ENCODE measurements at regions not wholly inside any gene's neighbourhood (a gene's known extent, or its start where the extent isn't known, plus 50 kb on each side); places are given as distances from the start of the nearest gene placed in this dataset.

GRCh38 chr6:9924971-9925370 is 489.9 kb downstream of the TFAP2A start:
- no peaks in the 10 kb centered on the region for H3K27me3 Mint-ChIP-seq
- H3K9me3 Mint-ChIP-seq (ENCODE audit: low read depth), result no peaks in the 10 kb centered on the region
- H3K27ac Mint-ChIP-seq, result no peak overlapping the region
- H3K4me1 Mint-ChIP-seq (ENCODE audit: low read depth), result no peaks in the 10 kb centered on the region
- no peak overlapping the region for H3K4me3 Mint-ChIP-seq
- no peaks in the 10 kb centered on the region for H3K36me3 Mint-ChIP-seq

GRCh38 chr6:9921366-9921765 is 493.5 kb downstream of the TFAP2A start:
- H3K4me3 Mint-ChIP-seq, result no peak overlapping the region
- no peaks in the 10 kb centered on the region for H3K27me3 Mint-ChIP-seq
- H3K27ac Mint-ChIP-seq, result no peak overlapping the region
- H3K4me1 Mint-ChIP-seq (ENCODE audit: low read depth), result no peaks in the 10 kb centered on the region
- H3K9me3 Mint-ChIP-seq (ENCODE audit: low read depth), result no peaks in the 10 kb centered on the region
- H3K36me3 Mint-ChIP-seq, result no peaks in the 10 kb centered on the region

GRCh38 chr6:9914951-9915350 is 499.9 kb downstream of the TFAP2A start:
- H3K27me3 Mint-ChIP-seq, result no peaks in the 10 kb centered on the region
- no peak overlapping the region for H3K27ac Mint-ChIP-seq
- no peaks in the 10 kb centered on the region for H3K36me3 Mint-ChIP-seq
- no peak overlapping the region for H3K4me3 Mint-ChIP-seq
- H3K9me3 Mint-ChIP-seq (ENCODE audit: low read depth), result peaks cover 5% of the 10 kb centered on the region
- H3K4me1 Mint-ChIP-seq (ENCODE audit: low read depth), result no peaks in the 10 kb centered on the region

DNA sequence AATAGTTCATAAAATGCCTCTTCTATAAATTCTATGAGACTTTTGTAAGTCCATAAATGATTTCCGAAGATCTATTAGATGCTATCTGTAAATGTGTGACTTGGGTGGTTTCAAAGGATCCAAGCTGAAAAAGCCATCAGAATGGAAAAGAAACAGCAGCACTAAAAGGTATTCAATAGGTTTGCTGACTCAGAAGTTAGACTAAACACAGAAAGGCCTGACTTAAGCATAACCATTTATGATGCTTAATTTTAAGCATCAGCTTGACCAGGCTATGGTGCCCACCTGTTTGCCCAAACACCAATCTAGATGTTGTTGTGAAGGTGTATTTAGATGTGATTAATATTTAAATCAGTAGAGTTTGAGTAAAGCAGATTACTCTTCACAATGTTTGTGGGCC is 513.5 kb downstream of the TFAP2A start:
- H3K27ac Mint-ChIP-seq, result no peak overlapping the region
- no peaks in the 10 kb centered on the region for H3K36me3 Mint-ChIP-seq
- H3K27me3 Mint-ChIP-seq, result no peaks in the 10 kb centered on the region
- H3K9me3 Mint-ChIP-seq (ENCODE audit: low read depth), result peaks cover 3% of the 10 kb centered on the region
- H3K4me3 Mint-ChIP-seq, result no peak overlapping the region
- no peaks in the 10 kb centered on the region for H3K4me1 Mint-ChIP-seq (ENCODE audit: low read depth)

GRCh38 chr6:9896806-9897205 is 518.1 kb downstream of the TFAP2A start:
- Mint-ChIP-seq H3K36me3 (no peaks in the 10 kb centered on the region), H3K27me3 (no peaks in the 10 kb centered on the region), H3K4me1 (ENCODE audit: low read depth) (no peaks in the 10 kb centered on the region), H3K27ac (no peak overlapping the region), H3K9me3 (ENCODE audit: low read depth) (peaks cover 3% of the 10 kb centered on the region), H3K4me3 (no peak overlapping the region)

DNA sequence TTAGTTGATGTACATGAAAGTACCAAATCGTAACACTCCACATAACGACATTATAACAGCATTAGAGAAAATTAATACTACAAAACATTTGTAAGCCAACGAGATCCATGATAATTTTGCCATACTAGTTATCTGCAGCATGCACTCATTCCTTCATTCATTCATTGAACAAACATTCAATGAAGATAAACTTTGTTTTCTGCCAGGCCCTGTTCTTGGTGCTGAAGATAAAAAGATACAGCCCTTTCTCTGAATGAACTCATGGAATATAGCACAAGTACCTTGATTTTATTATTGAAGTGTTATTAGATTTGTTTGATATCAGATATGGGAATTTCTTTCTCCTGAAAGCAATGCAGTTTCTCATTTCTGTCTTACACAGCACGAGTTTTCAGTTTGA is 524.0 kb downstream of the TFAP2A start:
- no peaks in the 10 kb centered on the region for H3K4me1 Mint-ChIP-seq (ENCODE audit: low read depth)
- no peak overlapping the region for H3K4me3 Mint-ChIP-seq
- H3K9me3 Mint-ChIP-seq (ENCODE audit: low read depth), result peaks cover 4% of the 10 kb centered on the region
- no peaks in the 10 kb centered on the region for H3K27me3 Mint-ChIP-seq
- no peaks in the 10 kb centered on the region for H3K36me3 Mint-ChIP-seq
- no peak overlapping the region for H3K27ac Mint-ChIP-seq

DNA sequence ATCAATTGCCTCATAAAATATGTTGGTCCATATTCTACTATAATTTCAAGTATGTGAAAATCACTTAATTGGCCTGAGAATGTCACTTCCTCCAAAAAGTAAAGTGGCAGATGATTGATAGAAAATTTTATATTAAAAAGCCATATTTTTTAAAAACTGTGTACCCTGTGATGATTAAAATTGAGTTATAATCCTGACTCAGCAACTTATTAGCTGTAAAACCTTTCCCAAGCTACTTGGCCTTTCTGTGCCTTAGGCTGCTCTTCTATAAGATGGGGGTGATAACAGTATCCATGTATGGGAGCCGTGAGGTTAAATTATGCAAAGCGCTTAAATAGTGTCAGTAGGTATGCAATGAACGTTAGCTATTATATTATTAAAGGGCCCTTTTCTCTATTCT is 524.4 kb downstream of the TFAP2A start:
- Mint-ChIP-seq H3K9me3 (ENCODE audit: low read depth) (peaks cover 4% of the 10 kb centered on the region), H3K36me3 (no peaks in the 10 kb centered on the region), H3K4me3 (no peak overlapping the region), H3K4me1 (ENCODE audit: low read depth) (no peaks in the 10 kb centered on the region), H3K27ac (no peak overlapping the region), H3K27me3 (no peaks in the 10 kb centered on the region)

DNA sequence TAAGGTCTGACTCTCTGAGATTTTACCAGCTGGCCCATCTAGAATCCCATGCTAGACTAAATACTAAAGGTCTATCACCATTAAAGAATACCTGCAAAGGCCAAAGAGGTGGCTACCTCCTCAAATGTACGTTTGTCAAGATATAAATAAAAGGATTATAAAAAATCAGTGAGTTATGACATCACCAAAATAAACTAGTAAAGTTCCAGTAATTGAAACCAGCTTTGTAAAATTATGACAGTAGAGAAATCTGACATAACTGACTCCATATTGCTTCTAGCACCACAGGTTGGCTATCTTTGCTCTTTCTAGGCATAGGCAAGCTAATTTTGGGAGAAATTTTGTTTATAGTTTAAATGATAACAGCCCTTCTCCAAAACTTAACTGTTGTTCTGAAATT is 536.3 kb downstream of the TFAP2A start:
- H3K27ac Mint-ChIP-seq, result no peak overlapping the region
- no peaks in the 10 kb centered on the region for H3K4me1 Mint-ChIP-seq (ENCODE audit: low read depth)
- no peaks in the 10 kb centered on the region for H3K27me3 Mint-ChIP-seq
- no peaks in the 10 kb centered on the region for H3K36me3 Mint-ChIP-seq
- H3K4me3 Mint-ChIP-seq, result no peak overlapping the region
- H3K9me3 Mint-ChIP-seq (ENCODE audit: low read depth), result peaks cover 10% of the 10 kb centered on the region

DNA sequence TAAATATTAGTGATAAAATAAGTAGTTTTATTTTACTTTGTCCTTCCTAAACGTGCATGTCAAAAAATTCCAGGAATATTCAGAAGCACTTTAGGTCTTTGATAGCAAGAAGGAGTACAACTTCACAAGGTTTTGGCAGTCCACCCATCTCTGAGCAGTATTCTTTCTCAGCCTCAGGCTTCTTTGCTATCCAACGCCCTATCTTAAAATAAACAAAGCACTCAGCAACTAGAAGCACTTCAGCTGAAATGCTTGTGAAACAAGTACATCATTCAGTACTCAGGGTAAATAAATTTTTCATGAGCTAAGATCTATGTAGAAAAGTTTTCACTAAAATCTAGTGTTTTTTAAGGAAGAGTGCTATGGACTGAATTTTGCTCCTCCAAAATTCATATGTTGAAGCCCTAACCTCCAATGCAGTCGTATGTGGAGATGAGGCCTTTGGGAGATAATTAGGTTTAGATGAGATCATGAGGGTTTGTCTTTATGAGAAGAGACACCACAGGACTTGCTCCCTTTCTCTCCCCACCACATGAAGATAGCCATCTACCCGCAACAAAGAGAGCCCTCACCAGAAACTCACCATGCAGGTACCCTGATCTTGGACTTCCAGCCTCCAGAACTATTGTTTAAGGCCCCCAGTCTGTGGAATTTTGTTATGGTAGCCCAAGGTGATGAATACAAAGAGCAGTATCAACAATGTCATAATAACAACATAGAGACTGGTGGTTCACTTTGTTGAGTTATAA is 539.1 kb downstream of the TFAP2A start:
- H3K4me1 Mint-ChIP-seq (ENCODE audit: low read depth), result no peaks in the 10 kb centered on the region
- H3K36me3 Mint-ChIP-seq, result no peaks in the 10 kb centered on the region
- H3K27me3 Mint-ChIP-seq, result no peaks in the 10 kb centered on the region
- peaks cover 5% of the 10 kb centered on the region for H3K9me3 Mint-ChIP-seq (ENCODE audit: low read depth)
- no peak overlapping the region for H3K4me3 Mint-ChIP-seq
- no peak overlapping the region for H3K27ac Mint-ChIP-seq

DNA sequence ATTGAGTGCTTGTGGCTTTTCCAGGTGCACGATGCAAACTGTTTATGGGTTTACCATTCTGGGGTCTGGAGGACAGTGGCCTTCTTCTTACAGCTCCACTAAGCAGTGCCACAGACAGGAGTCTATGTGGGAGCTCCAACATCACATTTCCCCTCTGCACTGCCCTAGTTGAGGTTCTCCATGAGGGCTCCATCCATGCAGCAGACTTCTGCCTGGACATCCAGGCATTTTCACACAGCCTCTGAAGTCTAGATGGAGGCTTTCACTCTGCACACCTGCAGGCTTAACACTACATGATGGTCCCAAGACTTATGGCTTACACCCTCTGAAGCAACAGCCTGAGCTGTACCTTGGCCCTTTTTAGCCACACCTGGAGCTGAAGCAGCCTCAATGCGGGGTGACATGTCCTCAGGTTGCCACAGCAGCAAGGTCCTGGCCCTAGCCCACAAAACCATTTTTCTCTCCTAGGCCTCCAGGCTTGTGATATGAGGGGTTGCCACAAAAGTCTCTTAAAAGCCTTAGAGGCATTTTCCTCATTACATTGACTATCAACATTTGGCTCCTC is 552.2 kb downstream of the TFAP2A start:
- no peaks in the 10 kb centered on the region for H3K27me3 Mint-ChIP-seq
- H3K4me3 Mint-ChIP-seq, result no peak overlapping the region
- H3K27ac Mint-ChIP-seq, result no peak overlapping the region
- peaks cover 15% of the 10 kb centered on the region for H3K9me3 Mint-ChIP-seq (ENCODE audit: low read depth)
- H3K36me3 Mint-ChIP-seq, result no peaks in the 10 kb centered on the region
- H3K4me1 Mint-ChIP-seq (ENCODE audit: low read depth), result no peaks in the 10 kb centered on the region

DNA sequence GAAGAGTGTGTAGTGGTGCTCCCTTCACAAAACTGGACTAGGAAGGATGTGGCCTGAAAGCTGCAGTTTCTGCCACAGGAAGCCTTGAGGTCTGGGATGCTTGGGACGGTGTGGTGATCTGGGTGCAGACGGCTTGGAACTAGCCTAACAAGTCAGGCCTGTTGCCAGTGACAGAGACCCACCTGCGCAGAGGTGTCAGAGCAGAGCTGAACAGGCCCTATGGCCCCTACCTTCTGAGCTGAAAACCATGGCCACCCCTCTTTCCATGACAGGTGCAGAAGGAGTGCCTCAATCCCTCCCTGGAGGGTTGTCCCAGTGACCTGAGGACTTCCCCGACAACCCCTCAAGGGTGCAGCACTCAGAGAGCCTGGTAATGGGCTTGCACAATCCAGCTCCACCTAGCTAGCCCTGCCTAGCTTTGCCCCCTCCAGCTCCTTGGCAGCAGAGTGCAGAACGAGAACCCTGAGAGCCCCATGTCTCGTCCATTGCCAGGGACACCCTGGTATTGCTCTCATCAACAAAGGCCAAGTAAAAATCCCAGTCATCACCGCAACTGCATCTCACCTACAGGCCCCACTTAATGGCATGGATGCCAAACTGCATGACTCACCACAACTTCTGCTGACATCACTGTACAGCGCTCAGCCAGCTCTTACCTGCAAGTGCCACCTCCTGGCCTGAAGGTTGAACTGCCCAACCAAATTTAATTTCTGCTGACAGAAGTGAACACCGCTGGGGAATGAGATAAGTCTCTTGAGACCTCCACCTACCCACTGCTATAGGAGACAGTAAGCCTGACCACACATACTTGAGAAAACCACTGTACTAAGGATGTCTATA is 563.1 kb downstream of the TFAP2A start:
- Mint-ChIP-seq H3K4me1 (ENCODE audit: low read depth) (no peaks in the 10 kb centered on the region), H3K27ac (no peak overlapping the region), H3K36me3 (no peaks in the 10 kb centered on the region), H3K27me3 (no peaks in the 10 kb centered on the region), H3K9me3 (ENCODE audit: low read depth) (peaks cover 33% of the 10 kb centered on the region), H3K4me3 (no peak overlapping the region)

GRCh38 chr6:9851006-9851405 is 563.9 kb downstream of the TFAP2A start:
- Mint-ChIP-seq H3K27ac (no peak overlapping the region), H3K4me3 (no peak overlapping the region), H3K27me3 (no peaks in the 10 kb centered on the region), H3K9me3 (ENCODE audit: low read depth) (peaks cover 34% of the 10 kb centered on the region), H3K36me3 (no peaks in the 10 kb centered on the region), H3K4me1 (ENCODE audit: low read depth) (no peaks in the 10 kb centered on the region)

DNA sequence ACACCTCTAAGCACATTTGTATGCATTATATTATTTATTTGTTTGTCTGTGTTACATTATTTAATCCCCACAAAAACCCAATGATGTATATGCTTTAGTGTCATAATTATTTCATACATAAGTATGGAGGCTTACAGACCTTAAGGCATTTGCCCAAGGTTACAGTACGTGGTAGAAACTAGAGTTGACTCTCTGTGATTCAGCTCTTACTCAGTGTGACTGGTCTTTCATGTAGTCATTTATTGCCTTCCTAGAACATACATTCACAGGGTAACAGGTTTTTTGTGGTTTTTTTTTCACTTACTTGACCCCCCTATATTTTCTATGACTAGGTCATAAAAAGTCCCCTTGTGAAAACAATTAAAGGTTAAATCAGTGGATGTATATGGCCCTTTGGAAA is 566.8 kb downstream of the TFAP2A start:
- Mint-ChIP-seq H3K4me1 (ENCODE audit: low read depth) (no peaks in the 10 kb centered on the region), H3K27me3 (no peaks in the 10 kb centered on the region), H3K4me3 (no peak overlapping the region), H3K9me3 (ENCODE audit: low read depth) (peaks cover 22% of the 10 kb centered on the region), H3K36me3 (no peaks in the 10 kb centered on the region), H3K27ac (no peak overlapping the region)

- Mint-ChIP-seq H3K27ac (no peak overlapping the region), H3K9me3 (ENCODE audit: low read depth) (peaks cover 9% of the 10 kb centered on the region), H3K4me3 (no peak overlapping the region), H3K4me1 (ENCODE audit: low read depth) (no peaks in the 10 kb centered on the region), H3K36me3 (no peaks in the 10 kb centered on the region), H3K27me3 (no peaks in the 10 kb centered on the region)
Observed at GRCh38 chr6:9841886-9842725, 572.8 kb downstream of the TFAP2A start.

DNA sequence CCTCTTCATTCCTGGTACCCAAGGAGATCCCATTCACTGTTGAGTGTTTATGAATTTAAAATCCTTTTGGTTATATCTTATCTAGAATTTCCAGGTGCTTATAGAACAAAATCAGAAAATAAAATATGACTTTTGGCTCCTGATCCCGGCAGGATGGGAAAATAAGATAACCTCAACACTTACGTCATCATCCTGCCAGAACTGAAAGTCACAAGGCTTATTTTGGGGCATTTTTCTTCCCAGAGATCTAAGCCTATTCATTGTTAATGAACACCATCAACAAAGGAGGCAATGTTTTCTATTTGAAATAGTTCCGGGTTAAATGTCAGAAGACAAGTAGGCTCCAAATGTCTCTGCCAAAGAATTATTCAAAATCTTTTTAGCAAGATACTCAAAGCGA is 580.6 kb downstream of the TFAP2A start:
- no peaks in the 10 kb centered on the region for H3K4me1 Mint-ChIP-seq (ENCODE audit: low read depth)
- H3K4me3 Mint-ChIP-seq, result no peak overlapping the region
- no peaks in the 10 kb centered on the region for H3K27me3 Mint-ChIP-seq
- H3K9me3 Mint-ChIP-seq (ENCODE audit: low read depth), result no peaks in the 10 kb centered on the region
- H3K27ac Mint-ChIP-seq, result no peak overlapping the region
- H3K36me3 Mint-ChIP-seq, result no peaks in the 10 kb centered on the region

All from activated naive CD8-positive, alpha-beta T cell (primary cell).